Ovary (tissue), 7 donors: ENCODE measurements at regions not wholly inside any gene's neighbourhood (a gene's known extent, or its start where the extent isn't known, plus 50 kb on each side); places are given as distances from the start of the nearest gene placed in this dataset.

ENCODE experiments used
- DNase-seq, 5 donors: peaks; one replicate each; pipeline ENCODE4 v3.0.0-alpha.2; 2019 to 2020
- H3K27ac ChIP-seq, 2 donors: fragments of 200-600 bp; one replicate each; pipeline versions ENCODE4 v1.5.1 to v1.8.0; 2019 to 2022
- H3K27me3 ChIP-seq: fragments of 200-600 bp; one replicate; pipeline ENCODE4 v1.8.0; 2022
- H3K36me3 ChIP-seq: fragments of 200-600 bp; sonication (generic); one replicate; pipeline ENCODE4 v1.5.1; 2019
- H3K4me1 ChIP-seq: one replicate; pipeline ENCODE4 v1.8.1; 2013; ENCODE audit warnings: mild to moderate bottlenecking, moderate library complexity; ENCODE audit not compliant: insufficient read depth
- H3K4me3 ChIP-seq: fragments of 200-600 bp; sonication (generic); one replicate; pipeline ENCODE4 v1.5.1; 2017
- H3K9me3 ChIP-seq, 2 donors: fragments of 200-600 bp in 1 of 2; sonication (generic) in 1 of 2; one replicate each; pipeline versions ENCODE4 v1.5.1 to v1.8.1; 2013 to 2019; ENCODE audit warnings: mild to moderate bottlenecking in 1 of 2, moderate library complexity in 1 of 2
- EP300 ChIP-seq: sonication (generic); formaldehyde crosslinking; IDR thresholded peaks from one replicate; pipeline ENCODE4 v1.6.1; 2017; ENCODE audit warnings: antibody characterized with exemption
- POLR2A ChIP-seq: fragments of 450-650 bp; IDR thresholded peaks from one replicate; pipeline ENCODE4 v1.6.1; 2017; ENCODE audit warnings: antibody characterized with exemption, mild to moderate bottlenecking, moderate library complexity
- WGBS, 3 donors: extraction: QIAGEN DNeasy Blood & Tissue Kit in 1 of 3; methylation state at CpG; one replicate each; pipeline versions ENCODE4 v1.1.5 to v1.1.7; 2013 to 2017; 5-methylcytosine and 5-hydroxymethylcytosine counted together
- intact Hi-C, 4 donors: fragments of 100-400 bp; cut with DNase I; formaldehyde crosslinking; loops; one replicate each; pipeline versions ENCODE4 v1.11.0 to v1.15.1; 2022 to 2023
- TF ChIP-seq, protein P1 (sequence below), 3 donors: fragments of 450-650 bp in 2 of 3; fragments of 200-600 bp in 1 of 3; IDR thresholded peaks; one replicate each; pipeline versions ENCODE4 v1.5.1 to v1.8.0; 2016 to 2022; ENCODE audit warnings: antibody characterized with exemption in 3 of 3, mild to moderate bottlenecking in 1 of 3
- donor health status: DM: no; HTN: no; CAD: no; lungs with moderate emphysema.
- donor health status: DM: no; HTN: no; CAD: no.
- donor health status: Bipolar disorder and iron deficiency.
- donor health status: DM: no; HTN: no; CAD: no.
- donor health status: DM: yes; HTN: yes; CAD: no.

DNA sequence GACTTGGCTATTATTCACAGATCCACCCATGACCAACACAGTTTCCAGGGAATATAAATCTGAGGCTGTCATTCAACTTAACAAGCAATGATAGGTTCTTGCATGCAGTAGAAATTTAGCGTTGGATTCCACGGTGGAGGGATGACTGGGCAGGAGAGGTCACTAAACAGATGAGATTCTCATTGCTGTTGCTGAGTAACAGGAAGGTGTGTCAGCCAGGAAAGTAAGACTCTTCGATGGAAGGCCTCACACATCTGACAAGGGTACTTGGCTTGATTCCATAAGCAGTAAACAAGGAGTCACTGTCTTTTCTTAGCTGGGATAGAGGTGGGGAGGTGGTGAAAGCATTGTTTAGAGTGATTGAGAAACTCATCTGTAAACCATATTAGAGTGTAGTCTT is 1152.0 kb downstream of the SORCS3 start:
- H3K9me3 ChIP-seq = no peaks in the 10 kb centered on the region
- no peak overlapping the region for H3K27ac ChIP-seq
- TF ChIP-seq, protein P1, sequence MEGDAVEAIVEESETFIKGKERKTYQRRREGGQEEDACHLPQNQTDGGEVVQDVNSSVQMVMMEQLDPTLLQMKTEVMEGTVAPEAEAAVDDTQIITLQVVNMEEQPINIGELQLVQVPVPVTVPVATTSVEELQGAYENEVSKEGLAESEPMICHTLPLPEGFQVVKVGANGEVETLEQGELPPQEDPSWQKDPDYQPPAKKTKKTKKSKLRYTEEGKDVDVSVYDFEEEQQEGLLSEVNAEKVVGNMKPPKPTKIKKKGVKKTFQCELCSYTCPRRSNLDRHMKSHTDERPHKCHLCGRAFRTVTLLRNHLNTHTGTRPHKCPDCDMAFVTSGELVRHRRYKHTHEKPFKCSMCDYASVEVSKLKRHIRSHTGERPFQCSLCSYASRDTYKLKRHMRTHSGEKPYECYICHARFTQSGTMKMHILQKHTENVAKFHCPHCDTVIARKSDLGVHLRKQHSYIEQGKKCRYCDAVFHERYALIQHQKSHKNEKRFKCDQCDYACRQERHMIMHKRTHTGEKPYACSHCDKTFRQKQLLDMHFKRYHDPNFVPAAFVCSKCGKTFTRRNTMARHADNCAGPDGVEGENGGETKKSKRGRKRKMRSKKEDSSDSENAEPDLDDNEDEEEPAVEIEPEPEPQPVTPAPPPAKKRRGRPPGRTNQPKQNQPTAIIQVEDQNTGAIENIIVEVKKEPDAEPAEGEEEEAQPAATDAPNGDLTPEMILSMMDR (IDR thresholded peaks at IDR 0.05) = no peak
- TF ChIP-seq POLR2A (no peak), EP300 (no peak)
- no peak for DNase-seq
- intact Hi-C loops = no loop called here
- no peak overlapping the region for H3K4me3 ChIP-seq
- no peaks in the 10 kb centered on the region for H3K4me1 ChIP-seq
- no peaks in the 10 kb centered on the region for H3K36me3 ChIP-seq
- 31 to 33% (median 31%) methylated on average over 3 of the region's 3 CpGs for WGBS, 3 donors
- no peaks in the 10 kb centered on the region for H3K27me3 ChIP-seq

DNA sequence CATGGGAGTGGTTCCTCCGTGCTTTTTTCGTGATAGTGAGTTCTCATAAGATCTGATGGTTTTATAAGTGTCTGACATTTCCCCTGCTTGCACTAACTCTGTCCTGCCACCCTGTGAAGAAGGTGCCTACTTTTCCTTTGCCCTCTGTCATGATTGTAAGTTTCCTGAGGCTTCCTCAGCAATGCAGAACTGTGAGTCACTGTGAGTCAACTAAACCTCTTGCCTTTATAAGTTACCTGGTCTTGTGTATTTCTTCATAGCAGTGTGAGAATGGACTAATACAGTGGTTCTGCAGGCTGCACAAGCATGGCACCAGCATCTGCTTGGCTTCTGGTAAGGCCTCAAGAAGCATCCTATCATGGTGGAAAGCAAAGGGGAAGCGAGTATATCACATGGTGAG is 1144.6 kb downstream of the SORCS3 start:
- Histone ChIP-seq H3K4me1 (no peaks in the 10 kb centered on the region), H3K9me3 (peaks cover 0 to 3% of the 10 kb centered on the region in 2 donors)
- TF ChIP-seq POLR2A (no peak), EP300 (no peak)
- TF ChIP-seq, protein P1 (IDR thresholded peaks at IDR 0.05) = no peak

DNA sequence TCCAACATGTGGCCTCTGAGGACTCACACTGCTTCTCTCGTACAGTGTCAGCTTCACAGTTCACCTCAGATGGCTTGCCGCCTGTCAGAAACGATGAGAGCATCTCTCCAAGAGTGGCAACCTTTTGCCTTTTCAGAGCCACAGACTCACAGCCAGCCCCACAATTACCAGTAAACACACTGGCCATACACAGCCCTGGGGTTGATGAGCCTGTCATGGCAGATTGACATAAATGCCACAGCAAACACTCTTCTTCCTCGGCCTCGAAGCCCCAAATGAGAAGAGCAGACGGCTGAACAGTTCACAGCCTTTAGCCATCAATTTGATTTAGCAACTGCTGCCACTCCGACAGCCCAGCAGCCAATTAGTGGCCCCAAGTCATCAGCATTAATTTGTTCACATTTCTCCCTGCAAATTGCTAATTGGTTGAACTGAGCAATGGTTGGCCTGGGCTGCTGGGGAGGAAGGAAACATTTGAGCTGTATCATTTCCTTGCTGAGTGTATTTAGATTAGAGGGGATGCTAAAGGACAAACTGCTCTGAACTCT is 1142.9 kb downstream of the SORCS3 start:
- Histone ChIP-seq H3K36me3 (no peaks in the 10 kb centered on the region), H3K27me3 (no peaks in the 10 kb centered on the region), H3K9me3 (peaks cover 0 to 3% of the 10 kb centered on the region in 2 donors), H3K27ac (no peak overlapping the region), H3K4me3 (no peak overlapping the region), H3K4me1 (no peaks in the 10 kb centered on the region)
- TF ChIP-seq POLR2A (no peak), EP300 (no peak)
- TF ChIP-seq, protein P1 (IDR thresholded peaks at IDR 0.05) = no peak
- WGBS, 3 donors = 59 to 61% (median 60%) methylated on average over 7 of the region's 7 CpGs
- intact Hi-C loops = no loop called here
- DNase-seq = no peak

More for the DNA sequence above, 1144.6 kb downstream of the SORCS3 start:
- H3K27me3 ChIP-seq = no peaks in the 10 kb centered on the region
- no peak overlapping the region for H3K27ac ChIP-seq
- H3K36me3 ChIP-seq = no peaks in the 10 kb centered on the region
- DNase-seq = no peak
- no peak overlapping the region for H3K4me3 ChIP-seq
- intact Hi-C loops = no loop called here
- 51 to 69% (median 51%) methylated on average over 3 of the region's 3 CpGs for WGBS, 3 donors

DNA sequence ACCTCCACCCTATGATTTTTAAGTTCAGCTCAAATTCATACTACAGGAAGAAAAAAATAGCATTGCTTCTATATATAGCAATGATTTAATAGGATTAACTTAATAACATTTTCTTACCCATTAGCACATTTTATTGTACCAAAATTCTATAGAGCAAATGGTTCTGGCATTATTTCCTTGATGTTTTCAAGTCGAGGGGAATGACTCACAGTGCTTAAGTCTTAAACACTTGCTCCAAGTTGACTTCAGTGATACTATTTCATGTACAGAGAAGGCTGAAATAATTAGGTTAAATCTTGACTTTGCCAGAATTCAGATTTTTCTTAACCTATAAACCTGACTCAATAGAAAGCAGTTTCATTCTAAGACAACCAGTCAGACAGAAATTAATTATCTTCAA is 1133.8 kb downstream of the SORCS3 start:
- intact Hi-C loops = no loop called here
- no peak for TF ChIP-seq EP300
- TF ChIP-seq POLR2A = no peak
- TF ChIP-seq, protein P1 (IDR thresholded peaks at IDR 0.05) = no peak
- Histone ChIP-seq H3K9me3 (no peaks in the 10 kb centered on the region), H3K36me3 (no peaks in the 10 kb centered on the region), H3K27ac (no peak overlapping the region), H3K4me1 (no peaks in the 10 kb centered on the region), H3K27me3 (no peaks in the 10 kb centered on the region), H3K4me3 (no peak overlapping the region)
- WGBS, 3 donors = 17 to 36% (median 33%) methylated on average over 1 of the region's 1 CpG
- DNase-seq = no peak
